Vagina (tissue), 2 donors: ENCODE measurements at regions not wholly inside any gene's neighbourhood (a gene's known extent, or its start where the extent isn't known, plus 50 kb on each side); places are given as distances from the start of the nearest gene placed in this dataset.
"Not testable (repeated sequence)": the region's sequence is repeated elsewhere in the genome, so short reads cannot be mapped to it uniquely, and the experiment has no call there.

Experiments used
- POLR2AphosphoS5 ChIP-seq, 2 donors: sonication (generic); formaldehyde crosslinking; IDR thresholded peaks; one replicate each; pipeline ENCODE4 v1.9.0; 2017; ENCODE audit warnings: antibody characterized with exemption in 2 of 2, mild to moderate bottlenecking in 2 of 2, low read depth in 1 of 2; ENCODE audit not compliant: insufficient read depth in 1 of 2
- TF ChIP-seq, protein P1 (sequence below), 3 experiments: fragments of 450-650 bp in 2 of 3; fragments of 200-600 bp in 1 of 3; sonication (generic) in 1 of 3; IDR thresholded peaks; one replicate each; pipeline ENCODE4 v1.5.1; 2017 to 2019; ENCODE audit warnings: antibody characterized with exemption in 3 of 3, mild to moderate bottlenecking in 2 of 3, moderate library complexity in 2 of 3

DNA sequence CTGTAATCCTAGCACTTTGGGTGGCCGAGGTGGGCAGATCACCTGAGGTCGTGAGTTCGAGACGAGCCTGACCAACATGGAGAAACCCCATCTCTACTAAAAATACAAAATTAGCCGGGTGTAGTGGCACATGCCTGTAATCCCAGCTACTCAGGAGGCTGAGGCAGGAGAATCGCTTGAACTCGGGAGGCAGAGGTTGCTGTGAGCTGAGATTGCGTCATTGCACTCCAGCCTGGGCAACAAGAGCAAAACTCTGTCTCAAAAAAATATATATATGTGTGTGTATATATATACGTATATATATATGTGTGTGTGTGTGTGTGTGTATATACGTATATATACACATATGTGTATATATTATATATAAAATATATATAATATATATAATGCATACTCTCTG lies 220.8 kb upstream of the DTNBP1 start:
- TF ChIP-seq POLR2AphosphoS5 (IDR thresholded peaks at IDR 0.05; ENCODE audit: insufficient read depth in 1 of 2, low read depth in 1 of 2) = not testable (repeated sequence)
- TF ChIP-seq, protein P1, sequence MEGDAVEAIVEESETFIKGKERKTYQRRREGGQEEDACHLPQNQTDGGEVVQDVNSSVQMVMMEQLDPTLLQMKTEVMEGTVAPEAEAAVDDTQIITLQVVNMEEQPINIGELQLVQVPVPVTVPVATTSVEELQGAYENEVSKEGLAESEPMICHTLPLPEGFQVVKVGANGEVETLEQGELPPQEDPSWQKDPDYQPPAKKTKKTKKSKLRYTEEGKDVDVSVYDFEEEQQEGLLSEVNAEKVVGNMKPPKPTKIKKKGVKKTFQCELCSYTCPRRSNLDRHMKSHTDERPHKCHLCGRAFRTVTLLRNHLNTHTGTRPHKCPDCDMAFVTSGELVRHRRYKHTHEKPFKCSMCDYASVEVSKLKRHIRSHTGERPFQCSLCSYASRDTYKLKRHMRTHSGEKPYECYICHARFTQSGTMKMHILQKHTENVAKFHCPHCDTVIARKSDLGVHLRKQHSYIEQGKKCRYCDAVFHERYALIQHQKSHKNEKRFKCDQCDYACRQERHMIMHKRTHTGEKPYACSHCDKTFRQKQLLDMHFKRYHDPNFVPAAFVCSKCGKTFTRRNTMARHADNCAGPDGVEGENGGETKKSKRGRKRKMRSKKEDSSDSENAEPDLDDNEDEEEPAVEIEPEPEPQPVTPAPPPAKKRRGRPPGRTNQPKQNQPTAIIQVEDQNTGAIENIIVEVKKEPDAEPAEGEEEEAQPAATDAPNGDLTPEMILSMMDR (IDR thresholded peaks at IDR 0.05) = not testable (repeated sequence)
